ENCODE measurements at regions not wholly inside any gene's neighbourhood (a gene's known extent, or its start where the extent isn't known, plus 50 kb on each side); places are given as distances from the start of the nearest gene placed in this dataset.

DNA sequence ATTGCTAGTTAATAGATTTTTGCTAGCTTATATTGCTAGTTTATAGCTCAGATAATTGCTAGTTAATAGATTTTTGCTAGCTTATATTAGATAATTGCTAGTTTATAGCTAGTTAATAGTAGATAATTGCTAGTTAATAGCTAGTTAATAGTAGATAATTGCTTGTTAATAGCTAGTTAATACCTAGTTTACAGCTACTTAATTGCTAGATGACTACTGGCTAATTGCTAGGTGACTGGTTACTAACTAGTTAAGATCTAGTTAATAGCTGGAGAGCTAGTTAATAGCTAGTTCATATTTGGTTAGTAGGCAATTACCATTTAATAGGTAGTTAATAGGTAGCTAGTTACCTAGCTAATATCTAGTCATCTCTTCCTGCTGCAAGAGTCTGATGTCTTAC lies 633.8 kb upstream of the CT83 start:
- ATAC-seq (no peak), DNase-seq (no peak)
- TF ChIP-seq, protein P1, sequence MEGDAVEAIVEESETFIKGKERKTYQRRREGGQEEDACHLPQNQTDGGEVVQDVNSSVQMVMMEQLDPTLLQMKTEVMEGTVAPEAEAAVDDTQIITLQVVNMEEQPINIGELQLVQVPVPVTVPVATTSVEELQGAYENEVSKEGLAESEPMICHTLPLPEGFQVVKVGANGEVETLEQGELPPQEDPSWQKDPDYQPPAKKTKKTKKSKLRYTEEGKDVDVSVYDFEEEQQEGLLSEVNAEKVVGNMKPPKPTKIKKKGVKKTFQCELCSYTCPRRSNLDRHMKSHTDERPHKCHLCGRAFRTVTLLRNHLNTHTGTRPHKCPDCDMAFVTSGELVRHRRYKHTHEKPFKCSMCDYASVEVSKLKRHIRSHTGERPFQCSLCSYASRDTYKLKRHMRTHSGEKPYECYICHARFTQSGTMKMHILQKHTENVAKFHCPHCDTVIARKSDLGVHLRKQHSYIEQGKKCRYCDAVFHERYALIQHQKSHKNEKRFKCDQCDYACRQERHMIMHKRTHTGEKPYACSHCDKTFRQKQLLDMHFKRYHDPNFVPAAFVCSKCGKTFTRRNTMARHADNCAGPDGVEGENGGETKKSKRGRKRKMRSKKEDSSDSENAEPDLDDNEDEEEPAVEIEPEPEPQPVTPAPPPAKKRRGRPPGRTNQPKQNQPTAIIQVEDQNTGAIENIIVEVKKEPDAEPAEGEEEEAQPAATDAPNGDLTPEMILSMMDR (IDR thresholded peaks at IDR 0.05) = no peak
- Histone ChIP-seq H3K4me1 (no peaks in the 10 kb centered on the region), H3K4me3 (no peak overlapping the region), H3K27me3 (no peaks in the 10 kb centered on the region), H3K9me3 (no peaks in the 10 kb centered on the region), H3K36me3 (no peaks in the 10 kb centered on the region), H3K27ac (no peak overlapping the region)
- intact Hi-C loops (cut with DNase I) = no loop called here

DNA sequence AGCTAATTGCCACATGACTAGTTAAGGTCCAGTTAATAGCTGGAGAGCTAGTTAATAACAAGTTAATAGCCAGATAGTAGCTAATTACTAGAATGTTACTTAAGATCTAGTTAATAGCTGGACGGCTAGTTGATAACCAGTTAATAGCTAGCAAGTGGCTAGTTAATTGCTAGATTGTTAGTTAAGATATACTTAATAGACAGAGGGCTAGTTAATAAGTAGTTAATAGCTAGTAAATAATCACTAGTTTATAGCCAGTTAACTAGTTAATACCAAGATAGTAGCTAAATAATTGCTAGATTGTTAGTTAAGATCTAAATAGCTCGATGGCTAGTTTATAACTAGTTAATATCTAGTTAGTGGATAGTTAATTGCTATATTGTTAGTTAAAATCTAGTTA lies 632.6 kb upstream of the CT83 start:
- TF ChIP-seq, protein P1 (IDR thresholded peaks at IDR 0.05) = no peak
- ATAC-seq = no peak
- intact Hi-C loops (cut with DNase I) = no loop called here

DNA sequence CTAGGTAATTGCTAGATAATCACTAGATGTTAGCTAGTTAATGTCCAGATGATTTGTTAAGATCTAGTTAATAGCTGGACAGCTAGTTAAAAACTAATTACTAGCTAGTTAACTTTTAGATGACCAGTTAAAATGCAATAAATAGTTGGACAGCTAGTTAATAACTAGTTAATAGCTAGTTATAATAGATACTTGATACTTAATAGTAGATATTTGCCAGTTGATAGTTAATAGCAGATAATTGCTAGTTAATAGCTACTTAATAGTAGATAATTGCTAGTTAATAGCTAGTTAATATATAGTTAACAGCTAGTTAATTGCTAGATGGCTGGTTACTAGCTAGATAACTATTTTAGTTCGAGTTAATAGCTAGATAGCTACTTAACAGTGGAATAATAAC lies 631.4 kb upstream of the CT83 start:
- DNase-seq (no peak), ATAC-seq (no peak)
- H3K27me3 ChIP-seq = no peaks in the 10 kb centered on the region
- no peak overlapping the region for H3K27ac ChIP-seq
- H3K4me3 ChIP-seq = no peak overlapping the region
- no peaks in the 10 kb centered on the region for H3K36me3 ChIP-seq
- intact Hi-C loops (cut with DNase I) = no loop called here
- TF ChIP-seq, protein P1 (IDR thresholded peaks at IDR 0.05) = no peak
- no peaks in the 10 kb centered on the region for H3K4me1 ChIP-seq
- H3K9me3 ChIP-seq = no peaks in the 10 kb centered on the region

More for the DNA sequence above, 632.6 kb upstream of the CT83 start:
- Histone ChIP-seq H3K9me3 (no peaks in the 10 kb centered on the region), H3K4me1 (no peaks in the 10 kb centered on the region), H3K27me3 (no peaks in the 10 kb centered on the region), H3K36me3 (no peaks in the 10 kb centered on the region), H3K4me3 (no peak overlapping the region), H3K27ac (no peak overlapping the region)
- no peak for DNase-seq

DNA sequence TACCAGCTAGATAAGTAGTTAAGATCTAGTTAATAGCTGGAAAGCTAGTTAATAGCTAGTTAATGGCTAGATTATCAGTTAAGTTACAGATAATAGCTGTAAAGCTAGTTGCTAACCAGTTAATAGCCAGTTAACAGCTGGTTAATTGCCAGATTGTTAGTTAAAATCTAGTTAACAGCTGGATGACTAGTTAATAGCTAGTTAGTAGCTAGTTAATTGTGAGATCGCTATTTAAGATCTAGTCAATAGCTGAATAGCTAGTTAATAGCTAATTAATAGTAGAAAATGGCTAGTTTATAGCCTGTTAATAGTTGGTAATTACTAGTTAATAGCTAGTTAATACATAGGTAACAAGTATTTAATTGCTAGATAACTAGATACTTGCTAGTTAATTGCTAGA lies 630.5 kb upstream of the CT83 start:
- Histone ChIP-seq H3K9me3 (no peaks in the 10 kb centered on the region), H3K4me3 (no peak overlapping the region), H3K27me3 (no peaks in the 10 kb centered on the region), H3K36me3 (no peaks in the 10 kb centered on the region), H3K27ac (no peak overlapping the region), H3K4me1 (no peaks in the 10 kb centered on the region)
- intact Hi-C loops (cut with DNase I) = no loop called here
- DNase-seq (no peak), ATAC-seq (no peak)
- TF ChIP-seq, protein P1 (IDR thresholded peaks at IDR 0.05) = no peak

DNA sequence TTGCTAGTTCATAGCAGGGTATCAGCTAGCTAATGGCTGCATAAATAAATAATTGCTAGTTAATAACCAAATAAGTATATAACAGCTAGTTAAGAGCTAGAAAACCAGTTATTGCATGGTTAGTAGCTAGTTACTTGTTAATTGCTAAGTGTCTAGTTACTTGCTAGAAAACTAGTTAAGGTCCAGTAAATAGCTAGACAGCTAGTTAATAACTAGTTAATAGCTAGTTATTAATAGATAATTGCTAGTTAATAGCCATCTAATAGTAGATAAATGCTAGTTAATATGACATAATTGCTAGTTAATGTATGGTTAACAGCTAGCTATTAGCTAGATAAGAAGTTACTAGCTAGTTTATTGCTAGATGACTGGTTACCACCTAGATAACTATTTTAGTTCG lies 629.9 kb upstream of the CT83 start:
- no peaks in the 10 kb centered on the region for H3K4me1 ChIP-seq
- no peak overlapping the region for H3K27ac ChIP-seq
- H3K27me3 ChIP-seq = no peaks in the 10 kb centered on the region
- H3K9me3 ChIP-seq = no peaks in the 10 kb centered on the region
- intact Hi-C loops (cut with DNase I) = no loop called here
- no peaks in the 10 kb centered on the region for H3K36me3 ChIP-seq
- ATAC-seq = no peak
- no peak for DNase-seq
- no peak overlapping the region for H3K4me3 ChIP-seq
- TF ChIP-seq, protein P1 (IDR thresholded peaks at IDR 0.05) = no peak

DNA sequence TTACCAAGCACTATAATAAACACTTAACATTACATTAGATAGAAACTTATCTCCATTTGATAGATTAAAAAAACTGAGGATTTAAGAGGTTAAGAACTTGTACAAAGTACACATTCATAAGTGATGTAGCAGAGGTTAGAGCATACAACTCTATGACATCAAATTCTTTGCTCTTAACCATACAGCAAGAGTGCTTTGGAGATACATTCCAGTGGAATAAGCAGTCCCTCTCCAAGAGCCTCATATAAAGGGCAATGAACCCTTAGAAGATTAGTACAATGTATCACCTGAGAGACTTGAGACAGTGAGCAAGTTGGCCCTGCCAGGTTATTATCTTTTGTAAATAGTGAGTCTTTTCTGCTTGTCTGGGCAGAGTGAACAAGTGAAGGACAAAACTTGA lies 600.4 kb upstream of the CT83 start:
- Histone ChIP-seq H3K27ac (no peak overlapping the region), H3K4me1 (no peaks in the 10 kb centered on the region), H3K27me3 (no peaks in the 10 kb centered on the region), H3K36me3 (no peaks in the 10 kb centered on the region), H3K4me3 (no peak overlapping the region), H3K9me3 (no peaks in the 10 kb centered on the region)
- intact Hi-C loops (cut with DNase I) = no loop called here
- ATAC-seq (no peak), DNase-seq (no peak)
- TF ChIP-seq, protein P1 (IDR thresholded peaks at IDR 0.05) = no peak
